WTC11 (cell line): ENCODE measurements at regions not wholly inside any gene's neighbourhood (a gene's known extent, or its start where the extent isn't known, plus 50 kb on each side); places are given as distances from the start of the nearest gene placed in this dataset.

Source experiments
- ATAC-seq: fragments of 200-7000 bp; cut with Tn5 transposase; 2 replicates; pipeline ENCODE4 v1.10.0; 2021; ENCODE audit warnings: mild to moderate bottlenecking, moderate library complexity
- CTCF ChIA-PET: fragments of 300-600 bp; sonication (Branson Sonifier 250); formaldehyde crosslinking; loops from one replicate; lab custom pipeline; 2021; ENCODE audit warnings: antibody characterized with exemption; lab: Charles Lee
- POLR2A ChIA-PET: fragments of 350-600 bp; sonication (Branson Sonifier 250); formaldehyde crosslinking; loops from one replicate; lab custom pipeline; 2021; ENCODE audit warnings: antibody characterized with exemption; lab: Charles Lee
- DNase-seq: peaks from one replicate; pipeline ENCODE4 v3.0.0; 2021; ENCODE audit warnings: low spot score
- H3K27ac Mint-ChIP-seq: 2 replicates; pipeline ENCODE4 v1.8.0; 2021; ENCODE audit warnings: mixed read lengths
- H3K27me3 Mint-ChIP-seq: 2 replicates; pipeline ENCODE4 v1.8.0; 2021; ENCODE audit warnings: low read depth, mild to moderate bottlenecking, moderate library complexity, mixed read lengths
- H3K36me3 Mint-ChIP-seq: 2 replicates; pipeline ENCODE4 v1.8.0; 2021; ENCODE audit warnings: mixed read lengths
- H3K4me1 Mint-ChIP-seq: 2 replicates; pipeline ENCODE4 v1.8.0; 2022; ENCODE audit warnings: mixed read lengths
- H3K4me3 Mint-ChIP-seq: 2 replicates; pipeline ENCODE4 v1.8.0; 2021; ENCODE audit warnings: mild to moderate bottlenecking, moderate library complexity, mixed read lengths
- H3K9me3 Mint-ChIP-seq: 2 replicates; pipeline ENCODE4 v1.8.0; 2021; ENCODE audit warnings: mixed read lengths
- AFF4 ChIP-seq: sonication (generic); formaldehyde crosslinking; IDR thresholded peaks from 2 replicates; pipeline ENCODE4 v1.8.1; 2023; ENCODE audit warnings: mild to moderate bottlenecking, missing genetic modification reagents, borderline replicate concordance
- ERG ChIP-seq: fragments of 250-450 bp; sonication (Bioruptor Pico); IDR thresholded peaks from 2 replicates; pipeline ENCODE4 v1.8.0; 2021; ENCODE audit warnings: mild to moderate bottlenecking
- FOXP4 ChIP-seq: sonication (generic); formaldehyde crosslinking; IDR thresholded peaks from 2 replicates; pipeline ENCODE4 v1.8.0; 2022; ENCODE audit warnings: mild to moderate bottlenecking, missing genetic modification reagents
- JUN ChIP-seq: sonication (generic); formaldehyde crosslinking; IDR thresholded peaks from 2 replicates; pipeline ENCODE4 v1.8.0; 2023; ENCODE audit warnings: mild to moderate bottlenecking, missing genetic modification reagents
- MYBL2 ChIP-seq: sonication (generic); formaldehyde crosslinking; IDR thresholded peaks from 2 replicates; pipeline ENCODE4 v1.8.1; 2023; ENCODE audit warnings: mild to moderate bottlenecking, moderate library complexity, missing genetic modification reagents
- NR2C2 ChIP-seq: sonication (generic); formaldehyde crosslinking; IDR thresholded peaks from 2 replicates; pipeline ENCODE4 v1.8.0; 2022; ENCODE audit warnings: mild to moderate bottlenecking, missing genetic modification reagents
- NR3C1 ChIP-seq: sonication (generic); formaldehyde crosslinking; conservative IDR thresholded peaks from 2 replicates; pipeline ENCODE4 v1.8.1; 2023; ENCODE audit warnings: low read depth, mild to moderate bottlenecking, missing genetic modification reagents
- PRDM15 ChIP-seq: sonication (generic); formaldehyde crosslinking; IDR thresholded peaks from 2 replicates; pipeline ENCODE4 v1.8.0; 2022; ENCODE audit warnings: missing genetic modification reagents
- TCF7 ChIP-seq: sonication (generic); formaldehyde crosslinking; IDR thresholded peaks from 2 replicates; pipeline ENCODE4 v1.8.0; 2022; ENCODE audit warnings: mild to moderate bottlenecking, low read depth, missing genetic modification reagents, moderate library complexity
- TEAD1 ChIP-seq: sonication (generic); formaldehyde crosslinking; IDR thresholded peaks from 2 replicates; pipeline ENCODE4 v1.8.0; 2022; ENCODE audit warnings: mild to moderate bottlenecking, missing genetic modification reagents
- ZBTB43 ChIP-seq: sonication (generic); formaldehyde crosslinking; IDR thresholded peaks from 2 replicates; pipeline ENCODE4 v1.8.1; 2023; ENCODE audit warnings: mild to moderate bottlenecking, missing genetic modification reagents
- ZNF121 ChIP-seq: sonication (generic); formaldehyde crosslinking; IDR thresholded peaks from 2 replicates; pipeline ENCODE4 v1.8.0; 2023; ENCODE audit warnings: missing genetic modification reagents
- ZNF396 ChIP-seq: fragments of 250-450 bp; sonication (Bioruptor Pico); IDR thresholded peaks from 2 replicates; pipeline ENCODE4 v1.8.0; 2021; ENCODE audit warnings: mild to moderate bottlenecking, moderate library complexity, borderline replicate concordance
- ZNF425 ChIP-seq: fragments of 250-450 bp; sonication (Bioruptor Pico); conservative IDR thresholded peaks from 2 replicates; pipeline ENCODE4 v1.9.0; 2021; ENCODE audit warnings: mild to moderate bottlenecking
- ZNF532 ChIP-seq: fragments of 250-450 bp; sonication (Bioruptor Pico); IDR thresholded peaks from 2 replicates; pipeline ENCODE4 v1.9.0; 2021; ENCODE audit warnings: mild to moderate bottlenecking, borderline replicate concordance

GRCh38 chr2:47658646-47659320 is 88.0 kb upstream of the KCNK12 start (continued):
- TF ChIP-seq ZNF532 (CRISPR knock-in tag) (no peak), AFF4 (CRISPR knock-in tag) (no peak), JUN (no peak), MYBL2 (no peak), FOXP4 (CRISPR knock-in tag) (no peak), ZBTB43 (CRISPR knock-in tag) (no peak)
- TF ChIP-seq, all 79 proteins: peak for 0

- CTCF ChIA-PET = no interaction called here
- Mint-ChIP-seq H3K9me3 (no peaks in the 10 kb centered on the region), H3K4me3 (no peak overlapping the region), H3K4me1 (peaks cover 52% of the 10 kb centered on the region), H3K27ac (no peak overlapping the region), H3K27me3 (peaks cover 4% of the 10 kb centered on the region; the same call in 1 of the 2 replicates), H3K36me3 (no peaks in the 10 kb centered on the region)
- POLR2A ChIA-PET = no interaction called here
- ATAC-seq (no peak), DNase-seq (no peak)
- TF ChIP-seq ZNF121 (CRISPR knock-in tag) (no peak), ZNF396 (CRISPR knock-in tag) (no peak), PRDM15 (CRISPR knock-in tag) (no peak), ZNF425 (CRISPR knock-in tag) (no peak), ERG (no peak), TCF7 (CRISPR knock-in tag) (no peak), TEAD1 (no peak), NR2C2 (CRISPR knock-in tag) (no peak), NR3C1 (no peak)
Measured at GRCh38 chr2:47657886-47658489, 87.2 kb upstream of the KCNK12 start.
